ENCODE measurements at regions not wholly inside any gene's neighbourhood (a gene's known extent, or its start where the extent isn't known, plus 50 kb on each side); places are given as distances from the start of the nearest gene placed in this dataset.

GRCh38 chrX:1072637-1073377 is 139.6 kb downstream of the CRLF2 start (continued):
- peak; percentile 93 for TF ChIP-seq NR2C1 (IDR thresholded peaks at IDR 0.05)
- peak; percentile 90 for TF ChIP-seq NR2C1 (tag; IDR thresholded peaks at IDR 0.05)
- TF ChIP-seq EZH2 (IDR thresholded peaks at IDR 0.05; ENCODE audit: borderline replicate concordance, low read depth, low read length): no peak
- peak; percentile 26 for TF ChIP-seq SP2 (IDR thresholded peaks at IDR 0.05; ENCODE audit: extremely low read depth, low read depth, low read length, poor library complexity, severe bottlenecking)
- no peak for TF ChIP-seq ZBTB33 (CRISPR knock-in tag; IDR thresholded peaks at IDR 0.05)
- no peak for TF ChIP-seq ID3 (CRISPR knock-in tag; IDR thresholded peaks at IDR 0.05)
- TF ChIP-seq ID3 (tag; IDR thresholded peaks at IDR 0.05): no peak
- TF ChIP-seq ZNF512 (tag; IDR thresholded peaks at IDR 0.05): peak; percentile 66
- TF ChIP-seq THRB (CRISPR knock-in tag; conservative IDR thresholded peaks at IDR 0.05): no peak
- peak; percentile 86 for TF ChIP-seq NR2C2 (CRISPR knock-in tag; IDR thresholded peaks at IDR 0.05)
- TF ChIP-seq NR2C2 (tag; IDR thresholded peaks at IDR 0.05): peak; percentile 92
- no peak for TF ChIP-seq WHSC1 (IDR thresholded peaks at IDR 0.05; ENCODE audit: low read length)
- no peak for TF ChIP-seq ZNF778 (CRISPR knock-in tag; IDR thresholded peaks at IDR 0.05)
- TF ChIP-seq ZBTB2 (IDR thresholded peaks at IDR 0.05): no peak
- TF ChIP-seq MLLT1 (IDR thresholded peaks at IDR 0.05): no peak
- no peak for TF ChIP-seq RBM15 (IDR thresholded peaks at IDR 0.05; ENCODE audit: insufficient read depth, low read length)
- no peak for TF ChIP-seq MAX (CRISPR knock-in tag; IDR thresholded peaks at IDR 0.05)
- TF ChIP-seq ZNF12 (CRISPR knock-in tag; IDR thresholded peaks at IDR 0.05): no peak
- TF ChIP-seq GABPA (tag; conservative IDR thresholded peaks at IDR 0.05; ENCODE audit: low read depth): peak; percentile 89
- TF ChIP-seq ZNF766 (CRISPR knock-in tag; conservative IDR thresholded peaks at IDR 0.05): no peak
